HG03521 (cell line): ENCODE measurements at regions not wholly inside any gene's neighbourhood (a gene's known extent, or its start where the extent isn't known, plus 50 kb on each side); places are given as distances from the start of the nearest gene placed in this dataset.
"Not testable (repeated sequence)": the region's sequence is repeated elsewhere in the genome, so short reads cannot be mapped to it uniquely, and the experiment has no call there.

Experiments
- ATAC-seq: cut with Tn5 transposase; IDR thresholded peaks from one replicate; pipeline ENCODE4 v1.9.1; 2021; ENCODE audit warnings: mild to moderate bottlenecking, moderate library complexity; ENCODE audit not compliant: unreplicated experiment

DNA sequence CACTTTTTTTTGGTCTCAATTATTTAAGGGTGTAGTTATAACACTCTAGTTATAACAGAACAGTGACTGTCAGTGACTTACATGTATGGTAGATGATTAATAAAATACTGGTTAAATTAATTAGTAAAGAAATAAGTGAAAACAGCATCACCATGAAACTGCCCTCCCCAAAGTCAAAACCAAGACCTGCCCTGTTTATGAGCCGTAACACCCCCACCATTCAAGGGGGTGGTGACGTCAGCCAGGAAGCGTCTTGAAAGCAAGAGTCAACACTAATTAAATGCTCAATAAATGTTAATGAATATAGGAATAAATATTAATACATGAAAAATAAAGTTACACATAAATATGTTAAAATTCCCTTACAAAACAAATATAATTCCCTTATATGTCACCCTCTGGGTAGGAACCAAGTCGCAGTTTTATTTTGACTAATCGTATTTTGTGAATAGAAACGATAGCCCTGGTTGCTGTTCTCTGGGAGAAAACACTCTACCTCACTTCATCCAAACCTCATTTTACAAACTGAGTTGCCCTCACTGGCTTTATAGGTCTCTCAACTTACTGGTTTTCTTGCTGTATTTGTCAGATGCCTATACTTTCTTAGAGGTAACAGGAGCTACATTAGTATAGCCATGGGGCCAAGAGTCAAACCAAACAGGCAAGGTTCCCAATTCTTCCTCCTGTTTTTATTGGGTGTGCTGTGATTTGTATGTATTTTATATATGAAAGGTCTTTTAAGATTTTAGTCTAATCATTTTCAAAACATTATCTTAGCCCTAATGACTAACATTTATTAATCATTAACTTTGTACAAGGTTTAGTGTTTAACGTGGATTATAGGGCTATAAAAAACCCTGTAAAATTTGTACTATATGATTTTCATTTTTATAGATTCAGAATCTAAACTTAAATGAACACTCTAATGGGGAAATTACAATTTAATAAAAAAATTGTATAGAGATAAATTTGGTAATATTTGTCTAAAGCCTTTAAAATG, 227.9 kb upstream of the IRAK1BP1 start:
- ATAC-seq: no peak

DNA sequence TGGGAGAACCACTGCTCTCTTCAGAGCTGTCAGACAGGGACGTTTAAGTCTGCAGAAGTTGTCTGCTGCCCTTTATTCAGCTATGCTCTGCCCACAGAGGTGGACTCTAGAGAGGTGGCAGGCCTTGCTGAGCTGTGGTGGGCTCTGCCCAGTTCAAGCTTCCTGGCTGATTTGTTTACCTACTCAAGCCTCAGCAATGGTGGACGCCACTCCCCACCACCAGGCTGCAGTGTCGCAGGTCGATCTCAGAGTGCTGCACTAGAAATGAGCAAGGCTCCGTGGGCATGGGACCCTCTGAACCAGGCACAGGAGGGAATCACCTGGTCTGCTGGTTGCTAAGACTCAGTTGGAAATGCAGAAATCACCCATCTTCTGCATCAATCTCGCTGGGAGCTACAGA, 223.4 kb upstream of the IRAK1BP1 start:
- ATAC-seq: not testable (repeated sequence)

- not testable (repeated sequence) for ATAC-seq
Measured at GRCh38 chr6:78646542-78647415, 220.6 kb upstream of the IRAK1BP1 start.

GRCh38 chr6:78665819-78666218, 201.5 kb upstream of the IRAK1BP1 start:
- ATAC-seq: not testable (repeated sequence)

DNA sequence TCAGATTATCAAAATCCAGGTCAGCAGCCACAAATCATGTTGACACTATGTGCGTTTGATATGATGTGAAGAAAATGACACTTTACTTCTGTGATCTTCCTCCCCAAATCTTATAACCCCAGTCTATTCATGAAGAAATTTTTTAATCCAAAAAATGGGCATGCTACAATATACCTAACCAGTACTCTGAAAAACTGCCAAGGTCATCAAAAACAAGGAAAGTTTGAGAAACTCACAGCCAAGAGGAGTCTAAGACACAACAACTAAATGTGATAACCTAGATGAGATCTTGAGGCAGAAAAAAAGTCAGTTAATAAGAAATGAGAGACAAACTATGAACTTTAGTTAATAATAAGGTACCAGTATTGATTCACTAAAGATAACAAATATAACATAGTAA, 200.6 kb upstream of the IRAK1BP1 start:
- no peak for ATAC-seq

GRCh38 chr6:78670156-78670555, 197.2 kb upstream of the IRAK1BP1 start:
- ATAC-seq: no peak

DNA sequence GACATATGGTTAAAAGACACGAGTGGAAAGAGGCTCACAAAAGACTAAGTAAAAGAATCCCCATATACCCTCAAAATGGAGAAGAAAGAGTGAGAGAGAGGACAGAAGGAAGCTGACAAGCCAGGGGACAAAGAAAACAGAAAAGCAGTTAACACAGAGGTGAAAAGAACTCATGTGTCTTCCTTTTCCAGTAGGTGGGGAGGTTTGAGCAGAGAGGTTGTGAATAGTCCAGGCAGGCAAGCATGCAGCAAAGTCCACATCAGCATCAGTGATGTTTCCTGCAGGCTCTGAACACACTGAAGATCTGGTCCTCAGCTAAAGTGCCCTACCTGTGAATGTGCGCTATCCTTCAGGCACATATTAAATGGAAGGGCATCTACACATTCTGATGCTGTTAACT, 196.5 kb upstream of the IRAK1BP1 start:
- no peak for ATAC-seq

GRCh38 chr6:78676069-78677007, 191.0 kb upstream of the IRAK1BP1 start:
- not testable (repeated sequence) for ATAC-seq

DNA sequence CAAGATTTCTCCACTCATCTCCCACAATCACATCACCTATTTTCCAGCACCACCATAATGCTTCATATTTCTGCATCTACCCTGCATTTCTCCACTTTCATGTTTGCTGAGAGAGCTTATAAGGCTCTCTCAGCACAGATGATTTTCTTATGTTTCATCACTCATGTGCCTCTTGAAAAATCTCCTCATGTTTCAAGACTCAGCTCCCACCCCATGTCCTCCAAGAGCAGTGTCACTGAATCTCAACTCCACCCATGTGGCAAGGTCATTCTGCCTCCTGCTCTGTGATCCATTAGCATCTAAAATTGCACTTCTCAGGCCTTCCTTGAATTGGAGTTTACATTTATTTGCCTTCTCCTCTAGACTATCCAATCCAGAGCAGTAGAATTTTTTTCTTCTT, 178.7 kb upstream of the IRAK1BP1 start:
- ATAC-seq: no peak

DNA sequence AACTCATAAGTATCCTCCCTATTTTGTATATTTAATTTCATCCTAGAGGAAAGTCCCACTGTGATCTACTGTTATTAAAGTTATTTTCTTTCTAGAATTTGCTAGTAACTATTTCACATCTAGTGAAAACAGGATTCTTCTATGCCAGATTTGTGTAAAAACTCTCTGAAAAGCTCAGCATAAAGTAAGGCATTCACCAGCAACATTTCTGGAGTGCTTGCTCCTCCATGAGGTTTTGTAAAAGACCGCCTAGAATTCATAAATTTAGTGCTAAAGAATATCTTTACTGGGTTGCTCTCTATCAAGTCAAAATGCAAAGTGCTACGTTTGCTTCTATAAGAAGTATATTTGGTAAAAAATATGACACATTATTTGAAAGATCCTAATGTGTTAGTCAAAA, 173.5 kb upstream of the IRAK1BP1 start:
- ATAC-seq: no peak

- not testable (repeated sequence) for ATAC-seq
Measured at GRCh38 chr6:78694628-78695027, 172.7 kb upstream of the IRAK1BP1 start.

DNA sequence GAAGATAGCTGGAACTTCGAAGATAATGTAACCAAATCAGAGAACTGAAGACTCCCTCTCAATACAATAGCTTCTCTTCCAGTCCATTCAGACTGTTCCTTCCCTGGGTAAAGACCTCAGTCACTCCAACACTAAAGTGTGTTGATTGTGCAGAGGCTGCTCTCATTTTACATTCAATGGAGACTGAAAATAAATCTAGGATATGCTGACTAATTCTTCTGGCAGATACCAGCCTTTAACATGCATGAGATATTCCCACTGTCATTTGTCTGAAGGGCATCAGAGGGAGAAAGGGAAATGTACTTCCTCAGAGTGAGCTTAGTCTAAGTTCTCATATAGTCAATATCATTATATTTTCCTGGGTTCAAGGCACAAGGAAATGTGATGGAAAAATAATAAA, 166.4 kb upstream of the IRAK1BP1 start:
- no peak for ATAC-seq

- ATAC-seq: no peak
Measured at GRCh38 chr6:78701407-78701806, 165.9 kb upstream of the IRAK1BP1 start.

- no peak for ATAC-seq
Measured at GRCh38 chr6:78709021-78709420, 158.3 kb upstream of the IRAK1BP1 start.

DNA sequence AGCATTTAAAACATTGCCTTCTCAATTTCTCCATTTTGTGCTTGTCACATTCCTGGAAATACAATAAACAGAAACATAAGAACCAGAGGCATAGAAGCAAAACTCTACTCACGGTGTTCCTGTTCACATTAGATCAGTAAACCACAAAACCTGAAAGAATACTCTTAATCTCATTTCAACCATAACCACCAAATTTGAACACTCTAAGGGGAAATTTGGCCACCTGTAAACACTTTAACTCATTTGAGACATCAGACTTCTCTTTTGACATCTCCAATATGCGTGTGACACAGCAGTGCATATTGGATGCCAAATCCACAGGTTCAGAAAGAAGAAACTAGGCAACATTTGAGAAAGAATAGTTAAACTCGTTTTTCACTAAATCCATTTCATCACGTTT, 153.8 kb upstream of the IRAK1BP1 start:
- no peak for ATAC-seq

GRCh38 chr6:78744144-78744543, 123.2 kb upstream of the IRAK1BP1 start:
- no peak for ATAC-seq

- no peak for ATAC-seq
Measured at GRCh38 chr6:78746457-78746856, 120.9 kb upstream of the IRAK1BP1 start.

DNA sequence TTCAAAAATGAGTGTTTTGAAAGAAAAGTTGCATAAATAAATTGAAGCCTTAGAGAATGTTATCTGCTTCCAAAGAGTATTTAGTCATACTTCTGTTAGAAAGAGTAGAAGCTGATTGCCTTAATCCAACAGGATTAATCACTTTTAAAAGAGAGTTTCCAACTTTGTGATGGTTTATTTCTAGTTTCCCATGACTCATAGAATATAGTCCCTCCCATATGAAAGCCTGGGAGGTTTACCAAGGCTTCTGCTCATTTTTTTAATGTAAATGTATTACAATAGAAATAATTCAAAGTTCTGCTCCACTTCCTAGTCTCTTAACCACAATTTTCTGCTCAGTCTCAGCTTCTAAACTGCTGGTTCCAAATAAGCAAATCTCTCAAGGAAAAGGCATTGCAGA, 118.0 kb upstream of the IRAK1BP1 start:
- no peak for ATAC-seq

GRCh38 chr6:78758297-78758798, 109.0 kb upstream of the IRAK1BP1 start:
- ATAC-seq: not testable (repeated sequence)

DNA sequence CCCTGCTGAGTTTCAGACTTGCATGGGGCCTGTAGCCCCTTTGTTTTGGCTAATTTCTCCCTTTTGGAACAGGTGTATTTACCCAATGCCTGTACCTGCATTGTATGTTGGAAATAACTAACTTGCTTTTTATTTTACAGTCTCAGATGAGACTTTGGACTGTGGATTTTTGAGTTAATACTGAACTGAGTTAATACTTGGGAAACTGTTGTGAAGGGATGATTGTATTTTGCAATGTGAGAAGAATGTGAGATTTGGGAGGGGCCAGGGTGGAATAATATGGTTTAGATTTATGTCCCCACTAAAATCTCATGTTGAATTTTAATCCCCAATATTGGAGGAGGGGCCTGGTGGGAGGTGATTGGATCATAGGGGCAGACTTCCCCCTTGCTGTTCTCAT, 99.1 kb upstream of the IRAK1BP1 start:
- no peak for ATAC-seq
